Epithelial cell of esophagus (primary cell): ENCODE measurements at regions not wholly inside any gene's neighbourhood (a gene's known extent, or its start where the extent isn't known, plus 50 kb on each side); places are given as distances from the start of the nearest gene placed in this dataset.
A peak's percentile ranks its signal among the peaks of the same experiment; 100 is the strongest.

Experiments used
- DNase-seq: peaks from one replicate; pipeline ENCODE4 v3.0.0; 2010; ENCODE audit warnings: low read depth
- H3K4me3 ChIP-seq: 2 replicates; pipeline ENCODE4 v1.5.1; 2011; ENCODE audit warnings: mild to moderate bottlenecking, low read length, control low read depth
- TF ChIP-seq, protein P1 (sequence below): IDR thresholded peaks from 2 replicates; pipeline ENCODE4 v1.5.1; 2011; ENCODE audit warnings: low read depth, mild to moderate bottlenecking, low read length, control low read depth, inconsistent platforms; ENCODE audit not compliant: insufficient read depth; ENCODE audit errors: missing control alignments

GRCh38 chr2:64330281-64331113 lies 123.5 kb upstream of the LGALSL start:
- peak; percentile 88 for DNase-seq
- no peak overlapping the region for H3K4me3 ChIP-seq
- TF ChIP-seq, protein P1, sequence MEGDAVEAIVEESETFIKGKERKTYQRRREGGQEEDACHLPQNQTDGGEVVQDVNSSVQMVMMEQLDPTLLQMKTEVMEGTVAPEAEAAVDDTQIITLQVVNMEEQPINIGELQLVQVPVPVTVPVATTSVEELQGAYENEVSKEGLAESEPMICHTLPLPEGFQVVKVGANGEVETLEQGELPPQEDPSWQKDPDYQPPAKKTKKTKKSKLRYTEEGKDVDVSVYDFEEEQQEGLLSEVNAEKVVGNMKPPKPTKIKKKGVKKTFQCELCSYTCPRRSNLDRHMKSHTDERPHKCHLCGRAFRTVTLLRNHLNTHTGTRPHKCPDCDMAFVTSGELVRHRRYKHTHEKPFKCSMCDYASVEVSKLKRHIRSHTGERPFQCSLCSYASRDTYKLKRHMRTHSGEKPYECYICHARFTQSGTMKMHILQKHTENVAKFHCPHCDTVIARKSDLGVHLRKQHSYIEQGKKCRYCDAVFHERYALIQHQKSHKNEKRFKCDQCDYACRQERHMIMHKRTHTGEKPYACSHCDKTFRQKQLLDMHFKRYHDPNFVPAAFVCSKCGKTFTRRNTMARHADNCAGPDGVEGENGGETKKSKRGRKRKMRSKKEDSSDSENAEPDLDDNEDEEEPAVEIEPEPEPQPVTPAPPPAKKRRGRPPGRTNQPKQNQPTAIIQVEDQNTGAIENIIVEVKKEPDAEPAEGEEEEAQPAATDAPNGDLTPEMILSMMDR = peak; percentile 89

DNA sequence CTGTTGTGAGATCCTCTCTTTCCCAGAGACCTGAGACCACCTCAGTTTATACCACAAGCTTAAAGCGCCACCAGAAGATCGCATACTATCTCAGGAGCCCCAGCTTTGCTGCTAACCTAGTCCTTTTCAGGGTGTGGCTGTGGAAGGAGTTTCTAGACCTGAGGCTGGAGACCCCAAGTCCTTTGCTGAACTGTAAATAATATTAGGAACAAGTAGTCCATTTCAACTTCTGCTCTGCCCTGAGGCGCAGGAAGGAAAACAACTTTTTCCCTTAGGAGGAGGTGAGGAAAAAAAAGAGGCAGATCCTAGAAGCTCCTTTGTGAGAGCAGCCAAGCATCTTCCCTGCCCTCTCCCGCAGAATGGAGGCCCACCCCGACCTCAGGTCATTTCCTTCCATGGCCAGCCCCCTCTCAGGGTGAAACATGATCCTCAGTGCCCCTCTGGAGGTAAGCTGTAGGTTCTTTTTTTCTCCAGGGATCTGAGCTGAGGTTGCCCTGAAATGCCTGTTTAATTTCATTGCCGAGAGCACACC lies 122.8 kb upstream of the LGALSL start:
- H3K4me3 ChIP-seq = no peak overlapping the region
- DNase-seq = no peak
- TF ChIP-seq, protein P1 = no peak

DNA sequence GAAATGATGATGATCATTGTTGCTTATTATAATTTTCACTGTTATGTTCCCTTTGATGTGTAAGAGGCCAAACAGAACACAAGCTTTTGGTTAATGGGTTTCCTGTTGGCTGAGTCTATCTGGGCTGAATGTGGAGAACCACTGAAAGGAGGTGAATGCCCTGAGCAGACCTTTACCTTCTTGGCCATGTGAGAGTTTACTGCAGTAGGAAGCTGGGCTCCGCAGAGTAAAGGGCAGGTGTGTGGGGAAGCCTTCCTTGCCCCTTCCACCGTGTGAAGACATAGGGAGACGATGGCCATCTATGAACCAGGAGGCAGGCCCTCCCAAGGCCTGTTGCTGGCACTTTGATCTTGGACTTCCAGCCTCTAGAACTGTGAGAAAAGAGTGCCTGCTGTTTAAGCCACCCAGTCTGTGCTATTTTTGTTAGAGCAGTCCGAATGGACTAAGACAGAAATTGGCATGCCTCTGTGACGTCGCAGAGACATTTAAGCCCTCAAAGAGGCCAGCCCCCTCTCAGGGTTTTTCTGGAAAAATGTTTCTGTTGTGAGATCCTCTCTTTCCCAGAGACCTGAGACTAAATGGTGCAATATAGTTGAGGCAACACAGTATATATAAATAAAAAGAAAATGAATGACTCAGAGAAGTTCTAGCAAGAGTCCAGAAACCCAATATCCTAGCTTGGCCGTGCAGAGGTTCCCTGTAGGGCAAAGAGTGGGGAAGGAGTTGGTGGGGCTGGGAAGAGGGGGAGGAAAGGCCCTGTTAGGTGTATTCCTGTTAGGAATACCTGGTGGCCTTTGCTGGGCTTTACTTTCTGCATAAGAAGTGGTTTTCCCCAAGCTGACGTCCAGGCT lies 121.9 kb upstream of the LGALSL start:
- TF ChIP-seq, protein P1 = no peak
- no peak for DNase-seq
- no peak overlapping the region for H3K4me3 ChIP-seq

- TF ChIP-seq, protein P1 = no peak
- peak; percentile 45 for DNase-seq
- no peak overlapping the region for H3K4me3 ChIP-seq
Observed at GRCh38 chr2:64336171-64336570, 117.8 kb upstream of the LGALSL start.

DNA sequence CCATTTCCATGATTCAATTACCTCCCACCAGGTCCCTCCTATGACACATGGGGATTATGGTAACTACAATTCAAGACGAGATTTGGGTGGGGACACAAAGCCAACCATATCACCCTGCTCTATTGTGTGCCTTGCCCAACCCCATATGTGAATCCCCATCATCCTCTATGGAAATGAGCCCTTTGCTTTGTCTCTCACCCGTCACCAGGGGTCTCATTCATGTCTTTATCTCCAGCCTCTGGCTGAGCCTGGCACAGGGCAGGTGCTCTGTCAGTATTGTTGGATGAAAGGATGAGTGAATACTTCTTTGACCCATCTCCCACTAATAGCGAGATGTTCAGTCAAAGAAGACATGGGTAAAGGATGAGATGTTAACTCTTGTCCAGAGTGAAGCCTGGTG lies 116.6 kb upstream of the LGALSL start:
- no peak for DNase-seq
- TF ChIP-seq, protein P1 = no peak
- no peak overlapping the region for H3K4me3 ChIP-seq

- TF ChIP-seq, protein P1 = no peak
- no peak for DNase-seq
- no peak overlapping the region for H3K4me3 ChIP-seq
Observed at GRCh38 chr2:64338108-64338507, 115.9 kb upstream of the LGALSL start.
